A673 (cell line): ENCODE measurements at regions not wholly inside any gene's neighbourhood (a gene's known extent, or its start where the extent isn't known, plus 50 kb on each side); places are given as distances from the start of the nearest gene placed in this dataset.

Source experiments
- EZH2 ChIP-seq: fragments of 200-600 bp; sonication (generic); IDR thresholded peaks from 2 replicates; pipeline ENCODE4 v1.6.1; 2017; ENCODE audit warnings: borderline replicate concordance, low read depth, mild to moderate bottlenecking, mixed read lengths, antibody characterized with exemption, low read length; ENCODE audit not compliant: poor library complexity, severe bottlenecking
- TF ChIP-seq, protein P1 (sequence below): fragments of 300-800, 200-600 bp; sonication (generic); conservative IDR thresholded peaks from 2 replicates; pipeline ENCODE4 v1.5.1; 2017; ENCODE audit warnings: low read depth, mild to moderate bottlenecking, antibody characterized with exemption, low read length, moderate library complexity, mixed read lengths

DNA sequence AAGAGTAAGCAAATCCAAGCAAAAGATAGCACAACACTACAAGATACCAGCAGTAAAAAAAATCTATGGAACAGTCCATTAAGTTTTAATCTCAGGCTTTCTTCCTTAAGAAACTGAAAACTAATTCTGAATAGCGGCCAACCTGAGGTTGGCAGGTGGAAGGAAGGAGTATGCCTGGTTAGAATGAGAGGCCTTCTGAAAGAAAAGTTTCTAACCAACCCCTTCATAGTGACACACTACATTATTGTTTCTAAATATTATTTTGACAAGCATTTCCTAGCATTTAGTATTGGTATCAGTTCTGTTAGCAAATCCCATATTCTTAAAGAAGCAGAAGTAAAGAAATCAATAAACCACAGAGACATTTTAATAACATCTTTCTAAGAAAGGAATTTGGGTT, 205.7 kb upstream of the PTBP2 start:
- no peak for TF ChIP-seq EZH2
- TF ChIP-seq, protein P1, sequence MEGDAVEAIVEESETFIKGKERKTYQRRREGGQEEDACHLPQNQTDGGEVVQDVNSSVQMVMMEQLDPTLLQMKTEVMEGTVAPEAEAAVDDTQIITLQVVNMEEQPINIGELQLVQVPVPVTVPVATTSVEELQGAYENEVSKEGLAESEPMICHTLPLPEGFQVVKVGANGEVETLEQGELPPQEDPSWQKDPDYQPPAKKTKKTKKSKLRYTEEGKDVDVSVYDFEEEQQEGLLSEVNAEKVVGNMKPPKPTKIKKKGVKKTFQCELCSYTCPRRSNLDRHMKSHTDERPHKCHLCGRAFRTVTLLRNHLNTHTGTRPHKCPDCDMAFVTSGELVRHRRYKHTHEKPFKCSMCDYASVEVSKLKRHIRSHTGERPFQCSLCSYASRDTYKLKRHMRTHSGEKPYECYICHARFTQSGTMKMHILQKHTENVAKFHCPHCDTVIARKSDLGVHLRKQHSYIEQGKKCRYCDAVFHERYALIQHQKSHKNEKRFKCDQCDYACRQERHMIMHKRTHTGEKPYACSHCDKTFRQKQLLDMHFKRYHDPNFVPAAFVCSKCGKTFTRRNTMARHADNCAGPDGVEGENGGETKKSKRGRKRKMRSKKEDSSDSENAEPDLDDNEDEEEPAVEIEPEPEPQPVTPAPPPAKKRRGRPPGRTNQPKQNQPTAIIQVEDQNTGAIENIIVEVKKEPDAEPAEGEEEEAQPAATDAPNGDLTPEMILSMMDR: no peak
